Aorta (tissue), 5 donors: ENCODE measurements at regions not wholly inside any gene's neighbourhood (a gene's known extent, or its start where the extent isn't known, plus 50 kb on each side); places are given as distances from the start of the nearest gene placed in this dataset.

Experiments
- ATAC-seq: fragments of 200-7000 bp; cut with Tn5 transposase; one replicate; pipeline ENCODE4 v1.9.1; 2022; ENCODE audit warnings: moderate library complexity; ENCODE audit not compliant: low FRiP score
- DNase-seq, 2 donors: peaks; one replicate each; pipeline ENCODE4 v3.0.0-alpha.2; 2020
- H3K27ac ChIP-seq, 2 donors: one replicate each; pipeline ENCODE4 v1.5.1; 2013; ENCODE audit warnings: low read length in 2 of 2, mild to moderate bottlenecking in 2 of 2, moderate library complexity in 2 of 2, control low read depth in 1 of 2, inconsistent platforms in 1 of 2, low read depth in 1 of 2
- H3K27me3 ChIP-seq, 2 donors: one replicate each; pipeline ENCODE4 v1.6.1; 2013; ENCODE audit warnings: control low read depth in 1 of 2, low read length in 1 of 2, mild to moderate bottlenecking in 1 of 2, moderate library complexity in 1 of 2; ENCODE audit not compliant: insufficient read depth in 2 of 2, control insufficient read depth in 1 of 2
- H3K36me3 ChIP-seq, 2 donors: one replicate each; pipeline ENCODE4 v1.6.1; 2013; ENCODE audit warnings: control low read depth in 1 of 2, low read length in 1 of 2, mild to moderate bottlenecking in 1 of 2; ENCODE audit not compliant: insufficient read depth in 2 of 2, control insufficient read depth in 1 of 2
- H3K4me1 ChIP-seq, 2 donors: one replicate each; pipeline ENCODE4 v1.6.1; 2013; ENCODE audit warnings: low read length in 2 of 2, control low read depth in 1 of 2, mild to moderate bottlenecking in 1 of 2, moderate library complexity in 1 of 2; ENCODE audit not compliant: insufficient read depth in 2 of 2, control insufficient read depth in 1 of 2
- H3K4me3 ChIP-seq, 2 donors: one replicate each; pipeline ENCODE4 v1.5.1; 2013; ENCODE audit warnings: low read length in 2 of 2, control low read depth in 1 of 2, mild to moderate bottlenecking in 1 of 2
- H3K9me3 ChIP-seq: one replicate; pipeline ENCODE4 v1.6.1; 2013; ENCODE audit warnings: mild to moderate bottlenecking, low read length; ENCODE audit not compliant: control insufficient read depth
- WGBS, 2 donors: extraction: QIAGEN DNeasy Blood & Tissue Kit; methylation state at CpG; one replicate each; pipeline ENCODE4 v1.1.7; 2013; 5-methylcytosine and 5-hydroxymethylcytosine counted together
- intact Hi-C, 2 donors: fragments of 100-400 bp; cut with DNase I; formaldehyde crosslinking; loops; one replicate each; pipeline versions ENCODE4 v1.14.2 to v1.15.0; 2022
- donor health status: healthy with polysubstance abuse.
- donor health status: Bipolar disorder and iron deficiency.
- donor health status: DM: no; HTN: no; CAD: no.
- donor health status: DM: no; HTN: no; CAD: no.
- donor health status: DM: yes; HTN: yes; CAD: no.

GRCh38 chr10:9999627-10000026 is 1018.0 kb upstream of the CELF2 start:
- no peaks in the 10 kb centered on the region for H3K27me3 ChIP-seq
- intact Hi-C loops = no loop called here
- WGBS, 2 donors = 72 to 74% methylated on average over 5 of the region's 5 CpGs

GRCh38 chr10:10007957-10008356 is 1009.7 kb upstream of the CELF2 start:
- 92 to 94% methylated on average over 6 of the region's 6 CpGs for WGBS, 2 donors
- intact Hi-C loops = no loop called here
- Histone ChIP-seq H3K27me3 (no peaks in the 10 kb centered on the region), H3K4me1 (no peaks in the 10 kb centered on the region), H3K27ac (no peak overlapping the region), H3K36me3 (no peaks in the 10 kb centered on the region), H3K4me3 (no peak overlapping the region), H3K9me3 (no peaks in the 10 kb centered on the region)
- DNase-seq = no peak
- ATAC-seq = no peak

More at GRCh38 chr10:9999627-10000026, 1018.0 kb upstream of the CELF2 start:
- Histone ChIP-seq H3K4me1 (no peaks in the 10 kb centered on the region), H3K27ac (no peak overlapping the region), H3K9me3 (no peaks in the 10 kb centered on the region), H3K4me3 (no peak overlapping the region), H3K36me3 (no peaks in the 10 kb centered on the region)
- no peak for ATAC-seq
- DNase-seq = no peak

DNA sequence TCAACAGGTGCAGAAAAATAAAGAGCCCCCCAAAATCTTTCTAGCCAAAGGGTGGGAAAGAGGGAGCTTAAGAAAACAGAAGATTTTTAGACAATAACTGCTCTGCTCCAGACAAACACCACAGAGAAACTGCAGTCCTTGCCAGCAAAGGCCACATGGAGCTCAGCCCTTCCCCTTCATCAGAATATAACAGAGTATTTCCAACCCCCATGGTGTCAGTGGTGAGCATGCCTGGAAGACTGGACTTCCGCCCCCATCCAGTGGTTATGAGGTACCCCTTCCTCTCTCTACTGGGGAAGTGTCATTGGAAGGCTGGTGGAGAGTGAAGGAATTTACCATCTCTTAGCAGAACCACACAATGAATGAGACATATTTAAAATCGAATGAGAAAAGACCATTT is 1007.3 kb upstream of the CELF2 start:
- H3K27ac ChIP-seq = no peak overlapping the region
- DNase-seq (no peak), ATAC-seq (no peak)
- no peaks in the 10 kb centered on the region for H3K4me1 ChIP-seq
- no peaks in the 10 kb centered on the region for H3K27me3 ChIP-seq
- 77 to 80% methylated on average over 2 of the region's 2 CpGs for WGBS, 2 donors
- intact Hi-C loops = no loop called here
- no peak overlapping the region for H3K4me3 ChIP-seq
- no peaks in the 10 kb centered on the region for H3K9me3 ChIP-seq
- H3K36me3 ChIP-seq = no peaks in the 10 kb centered on the region

- intact Hi-C loops = no loop called here
- Histone ChIP-seq H3K4me3 (no peak overlapping the region), H3K9me3 (no peaks in the 10 kb centered on the region), H3K27me3 (no peaks in the 10 kb centered on the region), H3K27ac (no peak overlapping the region), H3K4me1 (no peaks in the 10 kb centered on the region), H3K36me3 (no peaks in the 10 kb centered on the region)
- no peak for ATAC-seq
- 94 to 95% methylated on average over 1 of the region's 1 CpG for WGBS, 2 donors
- no peak for DNase-seq
Measured at GRCh38 chr10:10014846-10015245, 1002.8 kb upstream of the CELF2 start.

GRCh38 chr10:10017716-10018115 is 1000.0 kb upstream of the CELF2 start:
- H3K27ac ChIP-seq = no peak overlapping the region
- H3K36me3 ChIP-seq = no peaks in the 10 kb centered on the region
- ATAC-seq (no peak), DNase-seq (no peak)
- H3K9me3 ChIP-seq = no peaks in the 10 kb centered on the region
- 78 to 80% methylated on average over 5 of the region's 5 CpGs for WGBS, 2 donors
- H3K27me3 ChIP-seq = no peaks in the 10 kb centered on the region
- H3K4me3 ChIP-seq = no peak overlapping the region
- intact Hi-C loops = no loop called here
- H3K4me1 ChIP-seq = no peaks in the 10 kb centered on the region

DNA sequence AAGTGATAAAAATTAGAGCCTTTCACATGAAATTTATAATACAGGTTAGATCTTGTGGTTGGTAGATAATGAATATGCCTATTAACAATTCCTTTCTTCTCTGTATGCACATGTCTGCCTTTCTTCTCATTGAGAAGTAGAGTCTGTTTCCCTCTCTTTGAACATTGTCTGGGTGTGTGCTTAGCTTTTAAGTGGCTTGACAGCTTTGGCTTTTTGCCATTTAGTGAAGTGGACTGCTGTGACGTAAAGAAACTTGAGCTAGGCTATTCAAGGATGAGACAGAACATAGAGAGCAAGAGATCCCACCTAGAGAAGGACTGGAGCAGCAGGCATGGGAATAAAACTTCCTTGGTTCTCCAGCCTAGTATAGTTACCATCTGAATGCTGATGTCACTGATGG is 996.7 kb upstream of the CELF2 start:
- Histone ChIP-seq H3K4me1 (no peaks in the 10 kb centered on the region), H3K27me3 (no peaks in the 10 kb centered on the region), H3K27ac (no peak overlapping the region), H3K9me3 (no peaks in the 10 kb centered on the region), H3K36me3 (no peaks in the 10 kb centered on the region), H3K4me3 (no peak overlapping the region)
- DNase-seq = no peak
- WGBS, 2 donors = 39 to 57% methylated on average over 1 of the region's 1 CpG
- ATAC-seq = no peak
- intact Hi-C loops = no loop called here

- no peak for DNase-seq
- ATAC-seq = no peak
- Histone ChIP-seq H3K36me3 (no peaks in the 10 kb centered on the region), H3K9me3 (no peaks in the 10 kb centered on the region), H3K4me1 (no peaks in the 10 kb centered on the region), H3K27ac (no peak overlapping the region), H3K27me3 (no peaks in the 10 kb centered on the region), H3K4me3 (no peak overlapping the region)
- 72 to 75% methylated on average over 2 of the region's 2 CpGs for WGBS, 2 donors
- intact Hi-C loops = no loop called here
Measured at GRCh38 chr10:10032991-10033390, 984.7 kb upstream of the CELF2 start.

DNA sequence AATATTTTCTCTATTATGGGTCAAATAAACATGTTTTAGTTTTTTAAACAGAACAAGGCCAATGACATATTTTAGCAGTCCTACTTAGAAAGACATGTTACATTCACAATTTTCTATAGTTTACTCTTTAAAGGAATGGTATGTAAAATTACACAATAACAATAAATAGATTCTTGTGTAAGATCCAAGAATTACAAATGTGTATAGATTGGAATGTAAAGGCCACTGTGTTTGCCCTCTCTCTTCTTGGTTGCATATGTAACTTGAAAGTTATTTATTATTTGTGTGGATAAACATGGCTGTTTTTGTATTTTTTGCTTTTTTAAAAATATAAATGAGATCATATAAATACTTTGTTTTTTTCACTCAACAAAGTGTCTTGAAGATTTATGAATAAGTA is 979.3 kb upstream of the CELF2 start:
- ATAC-seq (no peak), DNase-seq (no peak)
- Histone ChIP-seq H3K36me3 (no peaks in the 10 kb centered on the region), H3K4me3 (no peak overlapping the region), H3K27ac (no peak overlapping the region), H3K27me3 (no peaks in the 10 kb centered on the region), H3K9me3 (no peaks in the 10 kb centered on the region), H3K4me1 (no peaks in the 10 kb centered on the region)
- intact Hi-C loops = no loop called here

- DNase-seq (no peak), ATAC-seq (no peak)
- WGBS, 2 donors = 86 to 91% methylated on average over 2 of the region's 2 CpGs
- no peaks in the 10 kb centered on the region for H3K9me3 ChIP-seq
- no peaks in the 10 kb centered on the region for H3K36me3 ChIP-seq
- no peak overlapping the region for H3K27ac ChIP-seq
- no peaks in the 10 kb centered on the region for H3K27me3 ChIP-seq
- no peak overlapping the region for H3K4me3 ChIP-seq
- H3K4me1 ChIP-seq = no peaks in the 10 kb centered on the region
- intact Hi-C loops = no loop called here
Measured at GRCh38 chr10:10039595-10039994, 978.1 kb upstream of the CELF2 start.
